HG02678 (cell line): ENCODE measurements at regions not wholly inside any gene's neighbourhood (a gene's known extent, or its start where the extent isn't known, plus 50 kb on each side); places are given as distances from the start of the nearest gene placed in this dataset.
"Not testable (repeated sequence)": the region's sequence is repeated elsewhere in the genome, so short reads cannot be mapped to it uniquely, and the experiment has no call there.

Source experiments
- ATAC-seq: cut with Tn5 transposase; IDR thresholded peaks from one replicate; pipeline ENCODE4 v1.9.1; 2021; ENCODE audit warnings: mild to moderate bottlenecking, moderate library complexity; ENCODE audit not compliant: unreplicated experiment

- no peak for ATAC-seq
Measured at GRCh38 chr11:95412074-95412473, 181.1 kb upstream of the SESN3 start.

GRCh38 chr11:95410707-95411106, 179.7 kb upstream of the SESN3 start:
- ATAC-seq, result not testable (repeated sequence)

GRCh38 chr11:95406271-95406670, 175.3 kb upstream of the SESN3 start:
- no peak for ATAC-seq

GRCh38 chr11:95404370-95404769, 173.4 kb upstream of the SESN3 start:
- no peak for ATAC-seq

GRCh38 chr11:95398437-95399112, 167.6 kb upstream of the SESN3 start:
- ATAC-seq, result no peak

- ATAC-seq, result no peak
Measured at GRCh38 chr11:95392644-95393043, 161.6 kb upstream of the SESN3 start.

GRCh38 chr11:95389427-95389826, 158.4 kb upstream of the SESN3 start:
- no peak for ATAC-seq

- ATAC-seq, result no peak
Measured at GRCh38 chr11:95388086-95388485, 157.1 kb upstream of the SESN3 start.

GRCh38 chr11:95387325-95387724, 156.3 kb upstream of the SESN3 start:
- ATAC-seq, result no peak

- no peak for ATAC-seq
Measured at GRCh38 chr11:95385577-95385976, 154.6 kb upstream of the SESN3 start.

GRCh38 chr11:95379479-95379878, 148.5 kb upstream of the SESN3 start:
- no peak for ATAC-seq

- no peak for ATAC-seq
Measured at GRCh38 chr11:95378789-95379188, 147.8 kb upstream of the SESN3 start.

GRCh38 chr11:95378111-95378510, 147.1 kb upstream of the SESN3 start:
- ATAC-seq, result no peak

GRCh38 chr11:95375886-95376285, 144.9 kb upstream of the SESN3 start:
- no peak for ATAC-seq

GRCh38 chr11:95375451-95375850, 144.4 kb upstream of the SESN3 start:
- ATAC-seq, result no peak

GRCh38 chr11:95374105-95374504, 143.1 kb upstream of the SESN3 start:
- ATAC-seq, result no peak

- ATAC-seq, result no peak
Measured at GRCh38 chr11:95373241-95373640, 142.2 kb upstream of the SESN3 start.

GRCh38 chr11:95372097-95372656, 141.2 kb upstream of the SESN3 start:
- no peak for ATAC-seq

GRCh38 chr11:95371153-95371552, 140.2 kb upstream of the SESN3 start:
- no peak for ATAC-seq

GRCh38 chr11:95367726-95368125, 136.7 kb upstream of the SESN3 start:
- ATAC-seq, result no peak

- ATAC-seq, result no peak
Measured at GRCh38 chr11:95365348-95365747, 134.3 kb upstream of the SESN3 start.

- ATAC-seq, result no peak
Measured at GRCh38 chr11:95364324-95365295, 133.6 kb upstream of the SESN3 start.
